Smooth muscle cell (in vitro differentiated cells): ENCODE measurements at regions not wholly inside any gene's neighbourhood (a gene's known extent, or its start where the extent isn't known, plus 50 kb on each side); places are given as distances from the start of the nearest gene placed in this dataset.

ENCODE experiments used
- DNase-seq: peaks from one replicate; lab custom pipeline; 2025; ENCODE audit not compliant: unreplicated experiment; lab: John Stamatoyannopoulos, UW
- H2AFZ ChIP-seq: fragments of 200-600 bp; sonication (generic); 2 replicates; pipeline ENCODE4 v1.6.0; 2016; ENCODE audit warnings: antibody characterized with exemption, low read depth, mild to moderate bottlenecking
- H3F3A ChIP-seq: fragments of 200-600 bp; sonication (generic); 2 replicates; pipeline ENCODE4 v1.6.0; 2017; ENCODE audit warnings: antibody characterized with exemption, low read depth
- H3K27ac ChIP-seq: fragments of 200-600 bp; sonication (generic); 2 replicates; pipeline ENCODE4 v1.5.1; 2016; ENCODE audit warnings: low read depth, mild to moderate bottlenecking
- H3K27me3 ChIP-seq: fragments of 200-600 bp; sonication (generic); 2 replicates; pipeline ENCODE4 v1.6.1; 2016; ENCODE audit warnings: low read depth, mild to moderate bottlenecking
- H3K36me3 ChIP-seq: fragments of 200-600 bp; sonication (generic); 2 replicates; pipeline ENCODE4 v1.5.1; 2016; ENCODE audit warnings: low read depth
- H3K4me1 ChIP-seq: fragments of 200-600 bp; sonication (generic); 2 replicates; pipeline ENCODE4 v1.5.1; 2016; ENCODE audit warnings: low read depth
- H3K4me2 ChIP-seq: fragments of 200-600 bp; sonication (generic); 2 replicates; pipeline ENCODE4 v1.6.0; 2016; ENCODE audit warnings: mild to moderate bottlenecking
- H3K4me3 ChIP-seq: fragments of 200-600 bp; sonication (generic); 2 replicates; pipeline ENCODE4 v1.5.1; 2016; ENCODE audit warnings: mild to moderate bottlenecking
- H3K79me2 ChIP-seq: fragments of 200-600 bp; sonication (generic); 2 replicates; pipeline ENCODE4 v1.6.0; 2016; ENCODE audit warnings: low read depth, mild to moderate bottlenecking
- H3K9ac ChIP-seq: fragments of 200-600 bp; sonication (generic); 2 replicates; pipeline ENCODE4 v1.6.0; 2016; ENCODE audit warnings: low read depth
- H3K9me3 ChIP-seq: fragments of 200-600 bp; sonication (generic); replicated peaks from 2 replicates; pipeline ENCODE4 v1.5.1; 2016; ENCODE audit warnings: low read depth
- H4K20me1 ChIP-seq: fragments of 200-600 bp; sonication (generic); 2 replicates; pipeline ENCODE4 v1.6.0; 2016; ENCODE audit warnings: low read depth
- CTCF ChIP-seq: fragments of 200-600 bp; sonication (generic); IDR thresholded peaks from 2 replicates; pipeline ENCODE4 v1.5.1; 2017; ENCODE audit warnings: borderline replicate concordance, mild to moderate bottlenecking, antibody characterized with exemption; ENCODE audit not compliant: insufficient read depth, poor library complexity, severe bottlenecking
- WGBS: methylation state at CpG from one replicate; pipeline ENCODE4 v1.1.7; 2016; ENCODE audit warnings: low lambda C conversion rate; 5-methylcytosine and 5-hydroxymethylcytosine counted together

- no peaks in the 10 kb centered on the region for H3K36me3 ChIP-seq
Observed at GRCh38 chr2:173808718-173809117, 156.5 kb downstream of the SP3 start.

DNA sequence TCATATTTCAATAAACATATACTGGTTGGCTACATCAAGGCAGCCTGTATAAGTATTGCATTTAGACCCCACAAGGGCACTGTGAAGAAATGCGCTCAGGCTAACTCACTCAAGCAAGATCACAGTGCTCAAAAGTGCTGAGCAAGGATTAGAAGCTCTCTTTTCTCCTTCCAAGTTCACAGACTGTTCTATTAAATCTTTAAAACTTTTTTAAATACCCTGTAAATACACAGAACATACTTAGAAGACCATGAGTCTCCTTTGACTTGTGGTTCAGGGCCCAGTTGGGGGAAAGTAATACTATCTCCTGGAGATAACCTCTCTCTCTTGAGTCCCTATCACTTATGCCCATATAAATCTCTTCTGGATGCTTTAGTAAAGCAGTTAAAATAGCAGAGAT, 152.9 kb downstream of the SP3 start:
- Histone ChIP-seq H3K27me3 (no peaks in the 10 kb centered on the region), H3K4me3 (no peak overlapping the region), H3K79me2 (no peaks in the 10 kb centered on the region), H3F3A (no peaks in the 10 kb centered on the region), H3K4me2 (no peak overlapping the region), H3K27ac (no peak overlapping the region), H4K20me1 (no peaks in the 10 kb centered on the region), H3K4me1 (no peaks in the 10 kb centered on the region), H2AFZ (no peak overlapping the region), H3K9ac (no peak overlapping the region), H3K9me3 (no peaks in the 10 kb centered on the region), H3K36me3 (no peaks in the 10 kb centered on the region)
- no peak for DNase-seq
- no peak for TF ChIP-seq CTCF
- WGBS, result 57% methylated on average over 1 of the region's 1 CpG

More at GRCh38 chr2:173808718-173809117, 156.5 kb downstream of the SP3 start:
- DNase-seq, result no peak
- no peaks in the 10 kb centered on the region for H3K27me3 ChIP-seq
- H2AFZ ChIP-seq, result no peak overlapping the region
- H3K4me1 ChIP-seq, result no peaks in the 10 kb centered on the region
- no peaks in the 10 kb centered on the region for H4K20me1 ChIP-seq
- H3K27ac ChIP-seq, result no peak overlapping the region
- no peaks in the 10 kb centered on the region for H3F3A ChIP-seq
- no peak overlapping the region for H3K4me3 ChIP-seq
- no peaks in the 10 kb centered on the region for H3K79me2 ChIP-seq
- H3K9me3 ChIP-seq, result no peaks in the 10 kb centered on the region
- no peak overlapping the region for H3K9ac ChIP-seq
- TF ChIP-seq CTCF, result no peak
- WGBS, result 80% methylated on average over 2 of the region's 2 CpGs
- H3K4me2 ChIP-seq, result no peak overlapping the region

GRCh38 chr2:173814306-173814705, 150.9 kb downstream of the SP3 start:
- no peak for DNase-seq
- H3K27me3 ChIP-seq, result no peaks in the 10 kb centered on the region
- H3F3A ChIP-seq, result no peaks in the 10 kb centered on the region
- H3K9ac ChIP-seq, result no peak overlapping the region
- no peak overlapping the region for H3K4me2 ChIP-seq
- H4K20me1 ChIP-seq, result no peaks in the 10 kb centered on the region
- no peak overlapping the region for H2AFZ ChIP-seq
- no peak for TF ChIP-seq CTCF
- no peaks in the 10 kb centered on the region for H3K4me1 ChIP-seq
- 91% methylated on average over 3 of the region's 3 CpGs for WGBS
- H3K36me3 ChIP-seq, result no peaks in the 10 kb centered on the region
- H3K4me3 ChIP-seq, result no peak overlapping the region
- no peaks in the 10 kb centered on the region for H3K9me3 ChIP-seq
- H3K27ac ChIP-seq, result no peak overlapping the region
- no peaks in the 10 kb centered on the region for H3K79me2 ChIP-seq

- H2AFZ ChIP-seq, result no peak overlapping the region
- no peaks in the 10 kb centered on the region for H3K4me1 ChIP-seq
- TF ChIP-seq CTCF, result no peak
- WGBS, result 22% methylated on average over 5 of the region's 5 CpGs
- no peaks in the 10 kb centered on the region for H3K9me3 ChIP-seq
- H3K27me3 ChIP-seq, result no peaks in the 10 kb centered on the region
- no peak overlapping the region for H3K4me2 ChIP-seq
- H3K27ac ChIP-seq, result no peak overlapping the region
- no peaks in the 10 kb centered on the region for H3F3A ChIP-seq
- no peaks in the 10 kb centered on the region for H4K20me1 ChIP-seq
- no peak overlapping the region for H3K4me3 ChIP-seq
- no peaks in the 10 kb centered on the region for H3K79me2 ChIP-seq
- no peak overlapping the region for H3K9ac ChIP-seq
- no peaks in the 10 kb centered on the region for H3K36me3 ChIP-seq
- no peak for DNase-seq
Observed at GRCh38 chr2:173815772-173816171, 149.4 kb downstream of the SP3 start.
